ENCODE measurements at regions not wholly inside any gene's neighbourhood (a gene's known extent, or its start where the extent isn't known, plus 50 kb on each side); places are given as distances from the start of the nearest gene placed in this dataset.

DNA sequence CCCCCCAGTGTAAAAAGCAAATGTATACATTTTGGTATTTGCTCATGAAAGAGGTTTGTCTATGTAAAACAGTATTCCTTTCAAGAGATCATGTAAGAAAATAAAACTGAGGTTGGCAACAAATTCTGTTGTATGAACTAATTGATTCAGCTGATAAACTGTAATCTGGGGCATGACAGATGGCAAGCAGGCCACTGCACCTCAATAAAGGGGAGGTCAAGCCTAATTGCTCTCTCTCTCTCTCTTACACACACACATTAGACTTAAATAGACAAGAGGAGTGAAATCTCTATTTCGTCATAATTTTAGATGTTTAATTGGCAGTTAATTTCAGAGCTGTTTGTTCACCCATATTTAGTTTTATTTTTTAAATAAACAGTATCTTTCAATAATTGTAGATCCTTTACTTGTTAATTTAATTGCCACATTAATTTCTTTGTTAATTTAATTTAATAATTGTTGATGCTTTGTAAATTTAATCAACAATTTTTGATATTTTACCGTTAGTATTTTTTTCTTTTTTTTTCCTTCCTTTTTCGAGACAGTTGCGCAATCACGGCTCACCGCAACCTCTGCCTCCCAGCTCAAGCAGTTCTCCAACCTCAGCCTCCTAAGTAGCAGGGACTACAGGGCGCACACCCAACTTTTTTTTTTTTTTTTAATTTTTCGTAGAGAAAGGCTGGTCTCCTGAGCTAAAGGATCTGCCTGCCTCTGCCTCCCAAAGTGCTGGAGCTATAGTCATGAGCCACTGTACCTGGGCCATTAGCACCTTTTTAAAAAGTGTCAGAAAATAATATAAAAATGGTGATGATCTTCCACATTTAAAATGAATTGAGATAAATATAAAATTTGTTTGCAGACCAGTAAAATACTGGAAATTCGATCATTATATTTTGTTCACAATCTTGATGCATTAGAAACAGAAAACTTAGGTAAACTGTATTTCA, 577.7 kb downstream of the SLC16A7 start:
- no peak for ATAC-seq
- Mint-ChIP-seq H3K4me3 (no peak overlapping the region), H3K4me1 (no peaks in the 10 kb centered on the region), H3K27ac (no peak overlapping the region), H3K27me3 (no peaks in the 10 kb centered on the region), H3K9me3 (no peaks in the 10 kb centered on the region)
- no peak for DNase-seq

DNA sequence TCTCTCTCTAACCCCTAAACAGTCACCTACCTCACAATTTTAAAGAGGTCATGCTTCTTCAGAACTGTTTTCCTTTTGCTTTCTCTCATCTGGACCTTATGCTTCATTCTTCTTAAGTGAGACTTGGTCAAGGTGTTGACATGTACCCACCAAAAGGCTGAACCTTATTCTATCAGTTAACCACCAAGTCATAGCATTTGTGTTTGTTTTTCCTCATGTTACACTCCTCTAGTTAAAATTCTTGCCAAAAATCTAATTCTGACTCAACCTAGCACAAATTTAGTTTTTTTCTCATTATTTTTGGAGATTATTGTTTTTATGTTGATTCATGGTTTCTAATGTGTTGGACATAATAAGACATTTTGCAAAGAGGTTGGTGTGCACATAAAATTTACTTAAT, 578.6 kb downstream of the SLC16A7 start:
- DNase-seq (no peak), ATAC-seq (no peak)
- no peak overlapping the region for H3K4me3 Mint-ChIP-seq
- no peaks in the 10 kb centered on the region for H3K27me3 Mint-ChIP-seq
- H3K9me3 Mint-ChIP-seq: no peaks in the 10 kb centered on the region
- no peaks in the 10 kb centered on the region for H3K4me1 Mint-ChIP-seq
- no peak overlapping the region for H3K27ac Mint-ChIP-seq

DNA sequence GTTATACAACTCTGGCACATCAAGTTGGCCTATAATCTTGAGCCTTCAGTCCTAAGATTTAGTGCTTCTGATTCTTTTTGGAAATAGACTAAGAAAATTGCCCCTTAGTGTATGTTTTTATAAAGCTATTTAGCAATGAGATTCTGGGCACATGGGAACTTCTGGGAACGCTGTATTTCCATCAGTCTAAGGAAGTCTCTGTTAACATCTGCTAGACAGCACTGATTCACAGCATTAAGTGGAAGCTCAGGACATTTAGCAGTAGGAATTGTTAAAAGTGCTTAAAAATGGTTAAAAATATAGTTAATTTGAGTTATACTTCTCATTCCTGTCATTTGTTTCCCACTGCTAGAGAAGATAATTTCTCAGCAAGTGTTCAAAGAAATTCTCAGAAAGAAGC, 579.1 kb downstream of the SLC16A7 start:
- ATAC-seq: no peak
- H3K4me3 Mint-ChIP-seq: no peak overlapping the region
- DNase-seq: no peak
- no peak overlapping the region for H3K27ac Mint-ChIP-seq
- H3K9me3 Mint-ChIP-seq: no peaks in the 10 kb centered on the region
- H3K4me1 Mint-ChIP-seq: no peaks in the 10 kb centered on the region
- H3K27me3 Mint-ChIP-seq: no peaks in the 10 kb centered on the region

DNA sequence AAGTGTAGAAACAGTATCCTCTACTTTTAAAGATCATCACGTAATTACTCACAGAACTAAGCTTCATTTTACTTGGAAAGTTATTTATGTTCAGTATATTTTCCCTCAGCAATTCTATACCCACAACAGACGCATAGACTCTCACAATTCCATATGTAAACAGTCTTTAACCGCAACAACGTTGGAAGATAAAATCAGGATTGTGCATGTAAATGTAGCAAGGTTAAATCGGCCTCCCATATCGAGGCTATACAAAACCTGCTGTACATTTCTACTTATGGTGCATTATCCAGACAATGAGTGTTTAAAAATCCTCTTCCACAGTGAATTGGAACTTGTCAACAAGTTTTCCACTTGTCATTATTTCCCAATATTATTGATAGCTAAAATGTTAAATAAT, 581.1 kb downstream of the SLC16A7 start:
- H3K27me3 Mint-ChIP-seq: no peaks in the 10 kb centered on the region
- no peak overlapping the region for H3K27ac Mint-ChIP-seq
- no peak overlapping the region for H3K4me3 Mint-ChIP-seq
- DNase-seq (no peak), ATAC-seq (no peak)
- no peaks in the 10 kb centered on the region for H3K9me3 Mint-ChIP-seq
- no peaks in the 10 kb centered on the region for H3K4me1 Mint-ChIP-seq

DNA sequence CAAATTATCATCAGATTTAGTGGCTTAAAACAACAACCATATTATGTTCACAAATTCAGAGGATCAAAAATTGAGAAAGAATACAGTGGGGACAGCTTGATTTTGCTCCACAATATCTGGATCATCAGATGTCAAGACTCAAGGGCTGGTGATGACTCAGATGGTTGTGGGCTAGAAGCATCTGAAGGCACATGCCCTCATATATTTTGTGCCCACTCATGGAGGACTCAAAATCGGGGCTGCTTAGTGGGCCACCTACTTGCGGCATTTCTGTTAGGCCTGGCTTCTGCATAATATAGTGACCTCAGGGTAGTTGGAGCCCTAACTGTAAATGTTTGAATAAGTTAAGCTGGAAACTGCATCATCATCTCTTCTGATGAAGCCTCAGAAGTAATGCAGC, 584.5 kb downstream of the SLC16A7 start:
- Mint-ChIP-seq H3K9me3 (no peaks in the 10 kb centered on the region), H3K4me3 (no peak overlapping the region), H3K27ac (no peak overlapping the region), H3K4me1 (no peaks in the 10 kb centered on the region), H3K27me3 (no peaks in the 10 kb centered on the region)
- ATAC-seq (no peak), DNase-seq (no peak)

DNA sequence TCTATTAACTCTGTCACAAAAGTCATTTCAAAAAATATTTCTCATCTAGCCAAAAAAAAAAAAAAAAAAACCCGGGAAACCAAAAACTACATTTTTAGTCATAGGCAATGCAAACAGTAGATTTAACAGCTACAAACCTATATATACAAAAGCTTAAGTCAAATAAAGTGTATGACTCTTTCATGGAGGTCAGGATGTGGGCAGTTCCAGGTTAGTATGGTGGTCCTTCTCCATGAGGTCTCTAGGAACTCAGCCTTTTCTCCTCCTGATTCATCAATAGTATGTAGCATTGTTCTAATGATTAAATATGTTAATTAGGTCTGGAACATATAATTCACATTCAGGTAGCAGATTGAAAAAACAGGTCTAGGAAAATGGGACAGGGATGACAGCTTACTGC, 586.5 kb downstream of the SLC16A7 start:
- DNase-seq (no peak), ATAC-seq (no peak)
- no peaks in the 10 kb centered on the region for H3K27me3 Mint-ChIP-seq

DNA sequence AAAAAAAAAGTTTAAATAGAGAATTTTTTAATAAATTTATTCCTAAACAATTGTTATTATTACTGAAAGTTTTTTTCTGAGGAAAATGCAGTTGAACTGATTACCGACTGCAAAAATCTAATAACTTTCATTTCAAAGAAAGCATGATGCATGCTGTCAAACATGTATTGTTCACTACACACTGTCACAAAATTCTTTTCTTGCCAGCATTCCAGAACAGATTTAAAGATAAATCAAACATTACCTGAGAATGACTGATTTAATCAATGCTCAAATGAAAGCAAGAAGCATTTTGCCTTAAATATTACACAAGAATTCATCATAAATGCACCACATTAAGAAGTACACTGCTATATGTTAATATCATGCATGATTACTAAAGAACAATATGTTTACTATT, 588.3 kb downstream of the SLC16A7 start:
- H3K4me3 Mint-ChIP-seq: no peak overlapping the region
- no peak for DNase-seq
- no peaks in the 10 kb centered on the region for H3K9me3 Mint-ChIP-seq
- H3K27ac Mint-ChIP-seq: no peak overlapping the region
- no peak for ATAC-seq
- no peaks in the 10 kb centered on the region for H3K27me3 Mint-ChIP-seq
- no peaks in the 10 kb centered on the region for H3K4me1 Mint-ChIP-seq

More for the DNA sequence above, 586.5 kb downstream of the SLC16A7 start:
- Mint-ChIP-seq H3K4me1 (no peaks in the 10 kb centered on the region), H3K27ac (no peak overlapping the region), H3K9me3 (no peaks in the 10 kb centered on the region), H3K4me3 (no peak overlapping the region)

DNA sequence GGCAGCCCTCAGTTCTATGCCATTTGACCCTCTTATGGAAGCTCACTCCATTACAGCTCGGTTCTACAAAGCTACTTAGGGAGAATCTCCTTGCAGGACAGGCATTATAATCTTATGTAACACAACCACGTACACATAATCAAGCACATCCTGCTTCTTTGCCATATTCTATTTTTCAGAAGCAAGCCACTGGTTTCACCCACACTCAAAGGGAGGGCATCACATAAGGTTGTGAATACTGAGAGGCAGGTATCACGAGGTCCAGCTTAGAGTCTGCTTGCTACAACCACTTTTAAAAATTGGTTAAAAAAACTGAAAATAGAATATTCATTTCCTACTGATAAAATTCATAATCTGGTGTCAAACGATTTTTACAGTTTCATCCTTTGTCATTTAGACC, 589.2 kb downstream of the SLC16A7 start:
- Mint-ChIP-seq H3K4me1 (no peaks in the 10 kb centered on the region), H3K27me3 (no peaks in the 10 kb centered on the region), H3K4me3 (no peak overlapping the region), H3K9me3 (peaks cover 0 to 1% of the 10 kb centered on the region in 2 donors), H3K27ac (no peak overlapping the region)
- ATAC-seq (no peak), DNase-seq (no peak)

DNA sequence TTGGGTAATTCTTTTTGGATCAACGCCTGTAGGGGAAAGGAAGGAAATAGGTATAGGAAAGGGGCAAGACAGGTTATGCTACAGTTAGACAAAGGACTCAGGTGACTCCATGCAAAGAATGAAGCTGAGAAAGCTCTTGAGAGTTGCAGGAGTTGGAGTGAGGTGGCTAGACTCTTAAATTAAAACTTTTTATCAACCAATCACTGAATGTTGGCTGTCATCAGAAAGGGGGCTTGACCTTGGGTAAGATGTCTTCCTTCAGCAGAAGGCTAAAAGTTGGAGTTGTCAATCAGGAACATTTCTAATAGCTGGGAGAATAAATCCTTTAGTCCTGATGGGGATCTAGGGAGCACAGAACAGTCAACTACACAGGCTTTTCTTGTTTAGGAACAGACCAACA, 595.4 kb downstream of the SLC16A7 start:
- DNase-seq (no peak), ATAC-seq (no peak)
- no peak overlapping the region for H3K4me3 Mint-ChIP-seq
- no peaks in the 10 kb centered on the region for H3K27me3 Mint-ChIP-seq
- no peaks in the 10 kb centered on the region for H3K4me1 Mint-ChIP-seq
- H3K27ac Mint-ChIP-seq: no peak overlapping the region
- H3K9me3 Mint-ChIP-seq: peaks cover 0 to 10% of the 10 kb centered on the region in 2 donors

DNA sequence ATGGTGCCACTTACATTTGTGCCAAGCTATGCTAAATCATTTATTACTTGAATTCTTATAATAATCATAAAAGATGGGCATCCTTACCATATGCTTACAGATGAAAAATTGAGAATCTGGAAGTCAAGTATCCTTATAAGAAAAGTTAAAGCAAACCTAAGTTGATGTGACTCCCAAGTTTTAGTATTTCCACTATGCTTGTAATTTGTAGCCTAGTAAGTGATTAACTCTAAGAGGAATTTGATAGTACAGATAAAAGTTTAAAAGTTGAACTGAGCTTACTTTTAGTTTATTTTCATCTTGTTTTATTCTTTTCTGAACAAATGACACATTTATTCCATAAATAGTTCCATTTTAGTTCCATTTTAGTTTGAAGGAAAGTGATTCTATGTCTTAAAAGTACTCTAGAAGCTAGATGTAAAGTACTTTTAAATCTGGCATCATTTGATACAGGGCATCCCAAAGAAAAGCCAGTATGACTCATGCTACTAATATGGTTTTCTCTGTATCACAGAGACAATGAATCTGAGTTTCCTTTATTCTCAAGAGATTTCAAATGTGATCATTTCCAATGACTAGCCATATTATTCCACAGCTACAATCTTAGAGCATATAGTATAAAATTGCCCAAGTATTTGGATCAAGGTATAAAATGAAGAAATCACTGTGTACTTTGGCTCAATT, 596.0 kb downstream of the SLC16A7 start:
- Mint-ChIP-seq H3K27ac (no peak overlapping the region), H3K9me3 (peaks cover 0 to 10% of the 10 kb centered on the region in 2 donors), H3K4me1 (no peaks in the 10 kb centered on the region), H3K27me3 (no peaks in the 10 kb centered on the region), H3K4me3 (no peak overlapping the region)
- no peak for DNase-seq
- no peak for ATAC-seq

DNA sequence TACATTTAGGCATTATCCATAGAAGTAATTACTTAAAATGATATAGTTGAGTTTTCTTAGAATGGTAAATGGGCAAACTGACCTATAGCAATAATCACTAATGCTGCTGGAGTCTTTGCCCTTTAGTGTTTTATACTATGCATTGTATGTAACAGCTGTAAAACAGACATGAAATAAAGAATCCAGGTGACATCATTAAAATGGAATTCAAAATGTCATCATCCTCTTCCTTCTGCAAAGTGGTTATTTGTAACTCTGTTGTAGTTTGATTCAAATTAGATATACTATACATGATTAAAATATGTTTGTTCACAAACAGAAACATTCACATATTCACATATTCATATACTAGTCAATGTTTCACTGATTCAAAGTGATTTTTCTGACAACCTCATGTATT, 598.8 kb downstream of the SLC16A7 start:
- ATAC-seq (no peak), DNase-seq (no peak)
- Mint-ChIP-seq H3K4me1 (no peaks in the 10 kb centered on the region), H3K27ac (no peak overlapping the region), H3K4me3 (no peak overlapping the region), H3K9me3 (peaks cover 0 to 10% of the 10 kb centered on the region in 2 donors), H3K27me3 (no peaks in the 10 kb centered on the region)

DNA sequence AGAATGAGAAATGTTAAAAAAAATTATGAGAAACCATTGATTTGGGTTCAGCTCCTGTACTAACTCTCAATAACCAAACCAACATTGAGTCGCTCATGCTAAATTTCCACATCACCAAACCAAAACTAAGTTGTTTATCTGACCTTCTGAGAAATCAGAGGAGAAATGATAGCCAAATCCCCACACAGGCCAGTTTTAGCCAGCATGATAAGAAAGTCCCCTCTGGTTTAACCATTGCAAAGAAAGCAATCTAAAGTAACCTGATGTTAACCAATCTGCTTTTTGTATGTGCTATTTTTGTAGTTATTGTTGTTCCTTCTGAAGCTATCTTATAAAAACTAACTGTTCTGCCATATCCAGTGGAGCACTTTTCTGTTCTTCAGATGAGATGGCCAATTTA, 599.7 kb downstream of the SLC16A7 start:
- ATAC-seq: no peak
- H3K27me3 Mint-ChIP-seq: no peaks in the 10 kb centered on the region
- no peak overlapping the region for H3K27ac Mint-ChIP-seq
- H3K4me3 Mint-ChIP-seq: no peak overlapping the region
- H3K9me3 Mint-ChIP-seq: peaks cover 0 to 5% of the 10 kb centered on the region in 2 donors
- no peaks in the 10 kb centered on the region for H3K4me1 Mint-ChIP-seq
- DNase-seq: no peak

DNA sequence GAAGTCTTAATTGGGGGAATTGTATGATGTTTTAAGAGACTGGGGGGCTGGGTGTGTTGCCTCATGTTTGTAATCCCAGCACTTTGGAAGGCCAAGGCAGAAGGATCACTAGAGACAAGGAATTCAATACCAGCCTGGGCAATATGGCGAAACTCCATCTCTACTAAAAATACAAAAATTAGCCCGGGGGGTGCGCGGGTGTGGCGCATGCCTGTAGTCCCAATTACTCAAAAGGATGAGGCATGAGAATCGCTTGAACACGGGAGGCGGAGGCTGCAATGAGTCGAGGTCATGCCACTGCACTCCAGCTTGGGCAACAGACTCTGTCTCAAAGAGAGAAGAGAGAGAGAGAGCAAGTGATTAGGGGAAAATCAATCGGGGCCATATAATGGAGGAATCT, 600.5 kb downstream of the SLC16A7 start:
- no peaks in the 10 kb centered on the region for H3K9me3 Mint-ChIP-seq
- ATAC-seq (no peak), DNase-seq (no peak)
- H3K4me1 Mint-ChIP-seq: no peaks in the 10 kb centered on the region
- H3K27ac Mint-ChIP-seq: no peak overlapping the region
- no peak overlapping the region for H3K4me3 Mint-ChIP-seq
- no peaks in the 10 kb centered on the region for H3K27me3 Mint-ChIP-seq

DNA sequence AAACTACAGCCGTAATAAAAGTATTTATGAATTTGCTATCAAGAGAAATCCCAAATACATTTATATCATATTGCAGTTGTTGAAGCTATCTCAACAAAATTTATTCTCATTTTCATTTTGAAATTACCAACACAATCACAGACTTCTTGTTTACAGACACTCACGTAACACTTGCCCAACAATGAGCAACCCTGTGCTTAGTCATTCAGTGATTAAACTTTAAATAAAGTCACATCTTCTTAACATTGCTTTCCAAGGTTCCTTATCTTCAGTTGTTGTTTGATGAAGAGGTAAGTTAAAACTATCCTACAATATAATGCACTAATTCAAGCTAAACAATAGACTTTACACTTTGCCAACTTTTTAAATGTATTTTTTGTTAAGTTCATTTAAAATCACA, 601.8 kb downstream of the SLC16A7 start:
- no peaks in the 10 kb centered on the region for H3K27me3 Mint-ChIP-seq
- no peaks in the 10 kb centered on the region for H3K4me1 Mint-ChIP-seq
- no peak overlapping the region for H3K27ac Mint-ChIP-seq
- H3K4me3 Mint-ChIP-seq: no peak overlapping the region
- H3K9me3 Mint-ChIP-seq: peaks cover 0 to 1% of the 10 kb centered on the region in 2 donors
- ATAC-seq (no peak), DNase-seq (no peak)

DNA sequence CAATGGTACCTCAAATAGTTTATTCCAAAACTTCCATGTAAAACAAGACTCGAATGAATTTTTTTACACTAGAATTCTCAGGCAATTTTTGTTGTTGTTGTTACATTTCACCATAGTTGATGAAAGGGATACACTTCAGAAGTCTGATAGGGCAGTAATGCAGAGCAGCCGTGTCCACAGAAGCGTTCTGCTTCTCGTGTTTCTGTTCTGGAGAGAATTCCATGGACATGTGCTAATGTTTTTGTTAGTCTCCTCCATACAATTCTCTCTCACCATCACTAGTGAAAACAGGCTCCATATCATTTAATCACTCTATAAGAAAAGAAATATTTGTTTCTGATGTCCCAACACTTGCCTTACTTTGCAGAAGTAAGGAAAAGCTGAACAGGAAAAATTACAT, 606.1 kb downstream of the SLC16A7 start:
- no peak overlapping the region for H3K4me3 Mint-ChIP-seq
- no peak overlapping the region for H3K27ac Mint-ChIP-seq
- H3K9me3 Mint-ChIP-seq: peaks cover 4 to 5% of the 10 kb centered on the region in 2 donors
- no peaks in the 10 kb centered on the region for H3K27me3 Mint-ChIP-seq
- DNase-seq: no peak
- ATAC-seq: no peak
- no peaks in the 10 kb centered on the region for H3K4me1 Mint-ChIP-seq

DNA sequence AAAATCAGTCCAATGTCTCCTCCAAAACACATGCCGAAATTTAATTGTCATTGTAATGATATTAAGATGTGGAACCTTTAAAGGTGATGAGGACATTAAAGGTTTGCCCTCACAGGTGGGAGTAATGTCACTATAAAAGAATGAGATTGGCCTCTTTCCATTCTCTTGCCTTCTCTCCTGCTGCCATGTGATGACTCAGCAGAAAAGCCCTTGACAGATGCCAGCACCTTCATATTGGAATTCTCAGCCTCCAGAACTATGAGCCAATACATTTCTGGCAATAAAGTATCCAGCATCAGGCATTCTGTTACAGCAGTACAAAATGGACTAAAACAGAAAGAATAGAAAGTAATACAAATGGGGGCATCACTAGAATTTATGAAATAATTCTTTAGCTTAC, 609.7 kb downstream of the SLC16A7 start:
- H3K4me3 Mint-ChIP-seq: no peak overlapping the region
- no peaks in the 10 kb centered on the region for H3K27me3 Mint-ChIP-seq
- DNase-seq: no peak
- ATAC-seq: no peak
- peaks cover 4 to 5% of the 10 kb centered on the region in 2 donors for H3K9me3 Mint-ChIP-seq
- H3K27ac Mint-ChIP-seq: no peak overlapping the region
- no peaks in the 10 kb centered on the region for H3K4me1 Mint-ChIP-seq
